CD14-positive monocyte (primary cell): ENCODE measurements at regions not wholly inside any gene's neighbourhood (a gene's known extent, or its start where the extent isn't known, plus 50 kb on each side); places are given as distances from the start of the nearest gene placed in this dataset.

Experiments used
- DNase-seq, 3 donors: peaks; one replicate each; pipeline ENCODE4 v3.0.0-alpha.2; 2011 to 2022
- H2AFZ ChIP-seq: 2 replicates; pipeline ENCODE4 v1.6.0; 2012; ENCODE audit warnings: mild to moderate bottlenecking, low read depth, low read length, inconsistent platforms; ENCODE audit not compliant: insufficient read depth, poor library complexity, severe bottlenecking
- H3K27ac ChIP-seq, 2 donors: 1 replicate in 1 of 2; 2 replicates in 1 of 2; pipeline ENCODE4 v1.5.1; 2012 to 2013; ENCODE audit warnings: low read length in 2 of 2, control low read depth in 1 of 2, inconsistent platforms in 1 of 2, low read depth in 1 of 2, mild to moderate bottlenecking in 1 of 2
- H3K27me3 ChIP-seq, 2 donors: one replicate each; pipeline versions ENCODE4 v1.6.0 to v1.6.1; 2011 to 2013; ENCODE audit warnings: low read length in 2 of 2; ENCODE audit not compliant: control insufficient read depth in 2 of 2, insufficient read depth in 2 of 2
- H3K36me3 ChIP-seq, 2 donors: replicated peaks in 1 of 2; 1 replicate in 1 of 2; 2 replicates in 1 of 2; pipeline versions ENCODE4 v1.5.1 to v1.6.1; 2012 to 2013; ENCODE audit warnings: low read length in 2 of 2, control low read depth in 1 of 2, inconsistent platforms in 1 of 2, mild to moderate bottlenecking in 1 of 2; ENCODE audit not compliant: insufficient read depth in 2 of 2, control insufficient read depth in 1 of 2
- H3K4me1 ChIP-seq, 2 donors: 1 replicate in 1 of 2; 2 replicates in 1 of 2; pipeline versions ENCODE4 v1.5.1 to v1.6.1; 2012 to 2013; ENCODE audit warnings: low read length in 2 of 2, control low read depth in 1 of 2, inconsistent platforms in 1 of 2, mild to moderate bottlenecking in 1 of 2, moderate library complexity in 1 of 2; ENCODE audit not compliant: insufficient read depth in 2 of 2, control insufficient read depth in 1 of 2
- H3K4me2 ChIP-seq: replicated peaks from 2 replicates; pipeline ENCODE3; 2012; ENCODE audit warnings: low read length, moderate library complexity, mild to moderate bottlenecking; ENCODE audit not compliant: poor library complexity, severe bottlenecking; ENCODE audit errors: extremely low read depth
- H3K4me3 ChIP-seq, 3 experiments: fragments of 200-600 bp in 1 of 3; sonication (generic) in 1 of 3; replicated peaks in 1 of 3; 1 replicate in 2 of 3; 2 replicates in 1 of 3; pipeline ENCODE4 v1.5.1; 2011 to 2013; ENCODE audit warnings: low read length in 3 of 3, mild to moderate bottlenecking in 3 of 3, control low read depth in 2 of 3, low read depth in 2 of 3, inconsistent platforms in 1 of 3, moderate library complexity in 1 of 3
- H3K79me2 ChIP-seq: 2 replicates; pipeline ENCODE4 v1.6.0; 2012; ENCODE audit warnings: mild to moderate bottlenecking, control low read depth, inconsistent platforms, low read length, moderate library complexity; ENCODE audit not compliant: insufficient read depth
- H3K9ac ChIP-seq: 2 replicates; pipeline ENCODE4 v1.6.0; 2017; ENCODE audit warnings: low read length, mild to moderate bottlenecking; ENCODE audit not compliant: insufficient read depth, poor library complexity, severe bottlenecking
- H3K9me3 ChIP-seq, 2 donors: replicated peaks in 1 of 2; 1 replicate in 1 of 2; 2 replicates in 1 of 2; pipeline versions ENCODE4 v1.5.1 to v1.6.1; 2012 to 2013; ENCODE audit warnings: low read length in 2 of 2, control low read depth in 1 of 2; ENCODE audit not compliant: control insufficient read depth in 1 of 2, insufficient read depth in 1 of 2
- H4K20me1 ChIP-seq: 2 replicates; pipeline ENCODE4 v1.6.0; 2012; ENCODE audit warnings: mild to moderate bottlenecking, low read length, control low read depth, moderate library complexity; ENCODE audit not compliant: insufficient read depth
- H3K27ac Mint-ChIP-seq, 7 donors: one replicate each; pipeline ENCODE4 v1.8.0; 2020; ENCODE audit warnings: mild to moderate bottlenecking in 7 of 7, mixed read lengths in 7 of 7, moderate library complexity in 6 of 7, inconsistent platforms in 2 of 7
- H3K27me3 Mint-ChIP-seq, 3 donors: one replicate each; pipeline ENCODE4 v1.8.0; 2021 to 2022; ENCODE audit warnings: low read depth in 3 of 3, mild to moderate bottlenecking in 3 of 3, mixed read lengths in 3 of 3, moderate library complexity in 3 of 3, inconsistent platforms in 1 of 3
- H3K36me3 Mint-ChIP-seq, 2 donors: one replicate each; pipeline ENCODE4 v1.8.0; 2020; ENCODE audit warnings: mixed read lengths in 2 of 2, inconsistent platforms in 1 of 2, mild to moderate bottlenecking in 1 of 2
- H3K4me1 Mint-ChIP-seq: one replicate; pipeline ENCODE4 v1.8.0; 2020; ENCODE audit warnings: mild to moderate bottlenecking, mixed read lengths
- H3K4me3 Mint-ChIP-seq, 2 donors: one replicate each; pipeline ENCODE4 v1.8.0; 2020; ENCODE audit warnings: mild to moderate bottlenecking in 2 of 2, mixed read lengths in 2 of 2, moderate library complexity in 1 of 2
- H3K9me3 Mint-ChIP-seq, 7 donors: one replicate each; pipeline ENCODE4 v1.8.0; 2020 to 2022; ENCODE audit warnings: mixed read lengths in 7 of 7, mild to moderate bottlenecking in 6 of 7, moderate library complexity in 6 of 7, inconsistent platforms in 2 of 7
- WGBS: methylation state at CpG from one replicate; pipeline ENCODE4 v1.1.5; 2013; ENCODE audit warnings: missing lambda C conversion rate; ENCODE audit not compliant: insufficient coverage; 5-methylcytosine and 5-hydroxymethylcytosine counted together
- intact Hi-C, 2 donors: fragments of 100-400 bp; cut with micrococcal nuclease; formaldehyde crosslinking; loops; one replicate each; pipeline versions ENCODE4 v1.15.0 to v1.15.1; 2023
- TF ChIP-seq, protein P1 (sequence below): fragments of 200-600 bp; IDR thresholded peaks from one replicate; pipeline ENCODE4 v1.8.0; 2022; ENCODE audit warnings: antibody characterized with exemption, mild to moderate bottlenecking

DNA sequence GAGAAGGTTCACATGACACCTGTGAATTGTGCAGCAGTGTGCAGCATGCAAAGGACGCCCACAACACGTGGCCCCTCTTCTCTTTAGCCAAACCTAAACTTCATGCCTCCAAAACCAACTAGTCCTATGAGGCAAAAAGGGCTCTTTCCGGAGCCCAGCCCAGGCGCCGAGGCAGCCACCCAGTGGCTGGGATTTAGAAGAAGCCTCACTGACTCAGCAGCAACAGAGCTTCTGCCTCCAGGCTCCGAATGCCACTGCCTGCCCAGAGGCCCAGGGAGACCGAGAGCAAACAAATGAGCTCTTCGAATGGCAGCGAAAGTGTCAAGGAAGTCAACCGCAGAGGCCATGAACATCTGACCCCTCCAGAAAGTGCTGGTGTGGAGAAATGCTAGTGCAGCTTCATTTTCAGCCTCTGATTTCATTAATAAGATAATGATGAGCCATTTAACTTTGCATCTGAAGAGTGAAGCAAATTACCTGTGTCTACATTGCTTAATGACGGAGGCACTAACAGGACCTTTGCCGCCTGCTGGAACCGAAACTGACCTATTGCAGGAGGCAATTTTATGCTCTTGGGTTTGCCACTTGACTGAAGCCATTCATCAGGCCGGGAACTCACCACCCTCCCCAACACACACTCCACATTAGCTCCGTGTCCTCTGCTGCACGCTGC, 157.7 kb upstream of the RPL38 start:
- peaks cover 4% of the 10 kb centered on the region for H3K4me1 Mint-ChIP-seq
- H3K27ac Mint-ChIP-seq = no peak overlapping the region
- intact Hi-C loops = no loop called here
- no peaks in the 10 kb centered on the region for H3K36me3 Mint-ChIP-seq
- Histone ChIP-seq H3K79me2 (no peaks in the 10 kb centered on the region), H3K4me3 (no peak overlapping the region), H3K27me3 (no peaks in the 10 kb centered on the region), H2AFZ (no peak overlapping the region), H3K36me3 (no peaks in the 10 kb centered on the region), H3K9me3 (no peaks in the 10 kb centered on the region), H4K20me1 (no peaks in the 10 kb centered on the region), H3K4me1 (no peaks in the 10 kb centered on the region), H3K9ac (no peak overlapping the region), H3K4me2 (no peak overlapping the region), H3K27ac (no peak overlapping the region)
- peaks cover 5 to 9% (median 7%) of the 10 kb centered on the region in 3 donors for H3K27me3 Mint-ChIP-seq
- H3K4me3 Mint-ChIP-seq = peak overlapping the region in 1 of 2 donors; percentile 53
- H3K9me3 Mint-ChIP-seq = peaks cover 0 to under 1% (median 0%) of the 10 kb centered on the region in 7 donors
- TF ChIP-seq, protein P1, sequence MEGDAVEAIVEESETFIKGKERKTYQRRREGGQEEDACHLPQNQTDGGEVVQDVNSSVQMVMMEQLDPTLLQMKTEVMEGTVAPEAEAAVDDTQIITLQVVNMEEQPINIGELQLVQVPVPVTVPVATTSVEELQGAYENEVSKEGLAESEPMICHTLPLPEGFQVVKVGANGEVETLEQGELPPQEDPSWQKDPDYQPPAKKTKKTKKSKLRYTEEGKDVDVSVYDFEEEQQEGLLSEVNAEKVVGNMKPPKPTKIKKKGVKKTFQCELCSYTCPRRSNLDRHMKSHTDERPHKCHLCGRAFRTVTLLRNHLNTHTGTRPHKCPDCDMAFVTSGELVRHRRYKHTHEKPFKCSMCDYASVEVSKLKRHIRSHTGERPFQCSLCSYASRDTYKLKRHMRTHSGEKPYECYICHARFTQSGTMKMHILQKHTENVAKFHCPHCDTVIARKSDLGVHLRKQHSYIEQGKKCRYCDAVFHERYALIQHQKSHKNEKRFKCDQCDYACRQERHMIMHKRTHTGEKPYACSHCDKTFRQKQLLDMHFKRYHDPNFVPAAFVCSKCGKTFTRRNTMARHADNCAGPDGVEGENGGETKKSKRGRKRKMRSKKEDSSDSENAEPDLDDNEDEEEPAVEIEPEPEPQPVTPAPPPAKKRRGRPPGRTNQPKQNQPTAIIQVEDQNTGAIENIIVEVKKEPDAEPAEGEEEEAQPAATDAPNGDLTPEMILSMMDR = no peak
- WGBS = 76% methylated on average over 15 of the region's 16 CpGs
- no peak for DNase-seq

DNA sequence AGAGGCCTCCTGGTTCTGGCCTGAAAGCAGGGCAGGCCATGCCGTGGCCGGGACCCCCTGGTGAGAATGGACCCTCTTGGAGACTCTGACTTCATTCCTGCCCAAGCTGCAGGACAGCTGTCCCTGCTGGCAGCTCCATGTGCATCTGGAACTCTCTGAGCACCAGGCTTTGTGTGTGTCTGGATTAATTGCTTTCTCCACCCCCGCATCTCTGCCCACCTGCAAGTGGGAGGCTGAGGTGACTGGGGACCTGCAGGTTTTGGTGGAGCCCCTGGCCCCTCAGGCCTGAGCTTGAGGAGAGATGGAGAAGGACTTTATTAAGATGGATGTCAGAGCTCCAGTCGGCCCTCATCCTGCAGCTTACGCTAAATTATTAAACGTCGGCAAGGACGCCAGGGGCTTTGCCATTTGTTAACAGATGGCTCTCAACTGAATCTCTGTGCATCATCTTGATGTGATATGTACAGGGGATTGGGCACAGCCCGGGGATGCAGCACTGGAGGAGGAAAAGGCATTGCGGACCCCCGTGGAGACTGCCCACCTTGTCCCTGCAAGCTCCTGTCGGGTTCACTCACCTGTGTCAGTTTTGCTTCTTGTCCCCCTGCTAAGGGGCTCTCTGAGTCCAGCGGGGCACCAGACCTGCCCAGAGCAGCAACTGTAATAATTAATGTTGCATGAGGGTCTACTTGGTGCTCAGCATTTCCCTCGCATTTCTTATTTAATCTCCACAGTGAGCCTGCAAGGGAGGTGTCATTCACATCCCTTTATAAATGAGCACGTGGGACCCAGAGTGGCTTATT, 154.1 kb upstream of the RPL38 start:
- no peak overlapping the region for H3K4me2 ChIP-seq
- H3K79me2 ChIP-seq = no peaks in the 10 kb centered on the region
- no peak overlapping the region for H2AFZ ChIP-seq
- no peaks in the 10 kb centered on the region for H3K36me3 ChIP-seq
- TF ChIP-seq, protein P1 = no peak
- H3K4me1 ChIP-seq = no peaks in the 10 kb centered on the region
- no peak overlapping the region for H3K9ac ChIP-seq
- peaks cover 10 to 29% (median 24%) of the 10 kb centered on the region in 3 donors for H3K27me3 Mint-ChIP-seq
- peaks cover 0 to 2% (median 0%) of the 10 kb centered on the region in 7 donors for H3K9me3 Mint-ChIP-seq
- no peak overlapping the region for H3K27ac Mint-ChIP-seq
- peaks cover 0 to 3% of the 10 kb centered on the region in 2 donors for H3K27me3 ChIP-seq
- H3K4me3 ChIP-seq = no peak overlapping the region
- H3K4me3 Mint-ChIP-seq = peak overlapping the region in 1 of 2 donors; percentile 28
- WGBS = 92% methylated on average over 14 of the region's 15 CpGs
- H3K9me3 ChIP-seq = no peaks in the 10 kb centered on the region
- H3K36me3 Mint-ChIP-seq = no peaks in the 10 kb centered on the region
- peaks cover 4% of the 10 kb centered on the region for H3K4me1 Mint-ChIP-seq
- no peaks in the 10 kb centered on the region for H4K20me1 ChIP-seq
- intact Hi-C loops = no loop called here
- no peak for DNase-seq
- no peak overlapping the region for H3K27ac ChIP-seq
